Cardiac fibroblast (primary cell): ENCODE measurements at regions not wholly inside any gene's neighbourhood (a gene's known extent, or its start where the extent isn't known, plus 50 kb on each side); places are given as distances from the start of the nearest gene placed in this dataset.
A peak's percentile ranks its signal among the peaks of the same experiment; 100 is the strongest.

ENCODE experiments used
- DNase-seq, 2 donors: peaks; one replicate each; pipeline versions ENCODE4 v3.0.0 to v3.0.0-alpha.2; 2010; ENCODE audit warnings: low read depth in 2 of 2
- H3K4me3 ChIP-seq, 2 donors: replicated peaks in 1 of 2; 1 replicate in 1 of 2; 2 replicates in 1 of 2; pipeline ENCODE4 v1.5.1; 2011; ENCODE audit warnings: low read depth in 2 of 2, low read length in 2 of 2, mild to moderate bottlenecking in 2 of 2, moderate library complexity in 1 of 2
- TF ChIP-seq, protein P1 (sequence below): IDR thresholded peaks from one replicate; pipeline ENCODE4 v1.5.1; 2011; ENCODE audit warnings: low read depth, mild to moderate bottlenecking, low read length, inconsistent platforms

DNA sequence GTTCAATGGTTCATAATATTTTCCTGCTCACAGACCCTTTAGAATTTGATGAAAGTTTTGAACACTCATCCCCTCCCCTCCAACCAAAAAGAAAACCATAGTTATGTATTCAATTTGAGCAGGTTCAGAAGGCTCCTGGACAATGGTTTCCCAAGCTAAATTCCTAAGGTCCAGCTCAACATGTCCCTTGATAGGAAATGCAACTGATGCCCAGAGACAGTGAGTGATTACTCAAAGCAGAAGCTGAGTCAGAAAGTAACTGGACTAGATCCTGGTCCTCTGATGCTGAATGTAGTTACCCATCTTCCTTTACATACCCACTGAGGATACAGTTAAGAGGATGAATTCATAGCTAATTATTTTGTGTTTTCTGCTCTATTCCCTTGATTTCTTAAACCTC, 218.9 kb upstream of the NCKAP5 start:
- TF ChIP-seq, protein P1, sequence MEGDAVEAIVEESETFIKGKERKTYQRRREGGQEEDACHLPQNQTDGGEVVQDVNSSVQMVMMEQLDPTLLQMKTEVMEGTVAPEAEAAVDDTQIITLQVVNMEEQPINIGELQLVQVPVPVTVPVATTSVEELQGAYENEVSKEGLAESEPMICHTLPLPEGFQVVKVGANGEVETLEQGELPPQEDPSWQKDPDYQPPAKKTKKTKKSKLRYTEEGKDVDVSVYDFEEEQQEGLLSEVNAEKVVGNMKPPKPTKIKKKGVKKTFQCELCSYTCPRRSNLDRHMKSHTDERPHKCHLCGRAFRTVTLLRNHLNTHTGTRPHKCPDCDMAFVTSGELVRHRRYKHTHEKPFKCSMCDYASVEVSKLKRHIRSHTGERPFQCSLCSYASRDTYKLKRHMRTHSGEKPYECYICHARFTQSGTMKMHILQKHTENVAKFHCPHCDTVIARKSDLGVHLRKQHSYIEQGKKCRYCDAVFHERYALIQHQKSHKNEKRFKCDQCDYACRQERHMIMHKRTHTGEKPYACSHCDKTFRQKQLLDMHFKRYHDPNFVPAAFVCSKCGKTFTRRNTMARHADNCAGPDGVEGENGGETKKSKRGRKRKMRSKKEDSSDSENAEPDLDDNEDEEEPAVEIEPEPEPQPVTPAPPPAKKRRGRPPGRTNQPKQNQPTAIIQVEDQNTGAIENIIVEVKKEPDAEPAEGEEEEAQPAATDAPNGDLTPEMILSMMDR, result no peak
- no peak overlapping the region for H3K4me3 ChIP-seq
- DNase-seq, result peak; percentile 24 to 86

DNA sequence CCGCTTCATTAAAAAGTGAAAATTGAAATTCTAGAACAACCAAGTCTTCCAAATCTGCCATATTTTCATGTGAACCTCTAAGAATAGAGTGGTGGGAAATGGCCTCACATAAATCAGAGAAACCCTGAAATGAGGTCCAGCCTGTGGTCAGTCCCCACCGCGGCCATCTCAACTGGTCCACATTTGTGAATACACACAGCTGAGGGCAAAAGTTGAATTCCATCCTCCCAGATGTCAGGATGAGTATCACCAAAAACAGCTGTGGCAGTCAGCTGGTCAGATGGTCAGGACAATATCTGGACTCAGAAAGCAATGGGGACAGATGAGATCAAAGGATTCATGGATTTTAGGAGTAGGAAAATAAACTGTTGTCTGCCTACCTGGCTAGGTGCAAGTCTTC, 219.4 kb upstream of the NCKAP5 start:
- TF ChIP-seq, protein P1, result no peak
- H3K4me3 ChIP-seq, result no peak overlapping the region
- DNase-seq, result no peak

GRCh38 chr2:133788386-133788785, 220.1 kb upstream of the NCKAP5 start:
- peak in 1 of 2 donors; percentile 30 for DNase-seq
- H3K4me3 ChIP-seq, result no peak overlapping the region
- TF ChIP-seq, protein P1, result no peak

DNA sequence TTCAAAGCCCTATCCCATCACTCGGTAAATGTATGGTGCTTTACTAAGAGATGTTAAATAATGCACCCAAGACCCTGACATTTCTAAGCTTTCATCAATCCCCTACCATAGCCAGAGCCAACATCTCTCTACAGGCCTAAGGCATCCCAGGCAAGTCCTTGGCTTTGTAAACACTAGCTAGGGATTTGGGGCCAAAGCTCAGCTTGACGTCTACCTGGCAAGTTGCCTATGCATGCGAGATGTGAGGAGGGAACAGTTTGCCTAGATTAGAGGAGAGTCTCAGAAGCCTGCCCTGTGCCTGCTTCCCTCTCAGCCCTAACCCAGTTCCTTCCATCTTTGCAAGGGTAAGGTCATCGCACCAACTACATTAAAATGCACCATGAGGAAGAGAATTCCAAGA, 221.5 kb upstream of the NCKAP5 start:
- peak in 1 of 2 donors; percentile 34 for DNase-seq
- TF ChIP-seq, protein P1, result no peak
- H3K4me3 ChIP-seq, result no peak overlapping the region

- TF ChIP-seq, protein P1, result no peak
- H3K4me3 ChIP-seq, result no peak overlapping the region
- peak in 1 of 2 donors; percentile 66 for DNase-seq
Measured at GRCh38 chr2:133790711-133791110, 222.4 kb upstream of the NCKAP5 start.

GRCh38 chr2:133791191-133791590, 222.9 kb upstream of the NCKAP5 start:
- no peak overlapping the region for H3K4me3 ChIP-seq
- DNase-seq, result peak; percentile 21 to 94
- TF ChIP-seq, protein P1, result no peak

- H3K4me3 ChIP-seq, result no peak overlapping the region
- TF ChIP-seq, protein P1, result no peak
- DNase-seq, result no peak
Measured at GRCh38 chr2:133792223-133792622, 224.0 kb upstream of the NCKAP5 start.
